GDM1 (cell line): ENCODE measurements at regions not wholly inside any gene's neighbourhood (a gene's known extent, or its start where the extent isn't known, plus 50 kb on each side); places are given as distances from the start of the nearest gene placed in this dataset.
A peak's percentile ranks its signal among the peaks of the same experiment; 100 is the strongest.
"Not testable (repeated sequence)": the region's sequence is repeated elsewhere in the genome, so short reads cannot be mapped to it uniquely, and the experiment has no call there.

ENCODE experiments used
- DNase-seq: peaks from one replicate; lab custom pipeline; 2025; lab: John Stamatoyannopoulos, UW

DNA sequence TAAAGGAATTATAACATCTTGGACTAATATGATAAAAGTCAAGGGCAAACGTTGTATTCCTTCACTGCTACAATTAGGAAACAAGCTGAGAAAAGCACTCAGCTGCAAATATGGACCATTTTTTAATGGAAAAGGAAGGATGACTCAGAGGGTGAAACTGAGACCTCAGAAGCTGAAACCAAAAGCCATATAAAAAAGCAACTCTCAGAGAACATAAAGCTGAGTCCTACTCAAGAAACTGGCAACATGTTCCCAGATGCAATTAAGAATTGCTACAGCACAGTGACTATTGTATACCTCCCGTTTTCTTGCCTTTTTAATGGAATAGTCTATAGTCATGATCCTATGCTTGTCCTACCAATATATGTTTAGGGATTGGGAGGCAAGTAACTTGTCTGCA lies 1106.4 kb upstream of the INTU start:
- no peak for DNase-seq

DNA sequence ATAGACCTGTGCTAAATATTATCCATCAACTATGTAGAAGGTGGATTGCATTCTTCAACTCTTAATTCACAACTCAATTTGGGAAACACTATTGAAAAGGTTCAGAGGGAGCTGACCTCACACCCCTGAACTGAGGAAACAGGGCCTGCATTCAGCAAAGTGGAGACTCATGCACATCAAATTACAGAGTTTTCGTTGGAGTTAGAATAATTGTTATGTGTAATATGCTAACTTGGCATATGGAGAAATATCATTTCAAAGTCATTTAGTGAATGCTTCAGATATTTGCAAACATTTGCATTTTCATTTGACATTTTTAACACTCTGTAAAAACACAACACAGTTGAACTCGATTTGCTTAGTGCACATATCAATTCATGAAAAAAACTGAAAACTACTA lies 1102.8 kb upstream of the INTU start:
- no peak for DNase-seq

DNA sequence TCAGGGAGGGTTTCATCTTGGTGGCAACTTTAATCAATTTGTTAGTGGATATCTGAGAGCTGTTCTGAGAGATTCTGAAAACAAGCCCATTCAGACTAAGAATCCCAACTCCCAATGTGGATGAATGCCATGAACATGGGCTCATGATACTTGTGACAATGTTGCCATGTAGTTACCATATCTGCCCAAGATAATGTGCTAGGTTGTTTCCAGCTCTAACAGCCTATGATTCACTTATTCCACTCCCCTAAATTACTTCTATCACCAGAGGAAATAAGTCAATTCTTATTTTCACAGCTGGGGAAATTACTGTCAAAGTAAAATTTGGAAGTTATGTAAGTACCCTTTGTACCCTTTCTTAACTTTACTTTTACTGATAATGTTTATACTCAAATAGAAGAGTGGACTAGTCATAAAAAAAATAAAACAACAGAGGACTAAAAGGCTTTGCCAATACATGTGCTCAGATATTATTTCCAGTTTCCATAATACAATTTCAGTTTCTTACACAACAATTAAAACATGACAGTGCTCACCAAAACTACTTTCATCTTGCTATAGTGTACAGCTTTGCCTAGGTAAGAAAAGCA lies 1101.7 kb upstream of the INTU start:
- DNase-seq, result no peak

DNA sequence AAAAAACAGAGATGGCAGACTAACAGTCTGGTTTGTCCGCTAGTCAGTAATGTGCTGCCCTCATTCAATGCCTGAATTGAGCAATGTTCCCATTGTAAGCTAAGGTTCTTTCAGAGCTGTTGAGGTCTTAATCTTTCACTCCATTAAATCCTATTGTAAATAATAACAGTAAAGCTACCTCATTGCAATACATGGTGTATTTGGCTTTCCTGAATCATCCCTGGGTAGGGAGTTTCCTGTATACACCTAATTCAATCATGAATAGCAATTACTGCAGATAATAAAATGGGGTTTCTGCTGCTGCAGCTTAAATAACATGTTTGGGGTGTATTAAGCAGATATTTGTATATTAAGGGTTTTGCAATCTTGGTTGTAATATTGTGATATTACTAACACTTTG lies 1100.2 kb upstream of the INTU start:
- no peak for DNase-seq

DNA sequence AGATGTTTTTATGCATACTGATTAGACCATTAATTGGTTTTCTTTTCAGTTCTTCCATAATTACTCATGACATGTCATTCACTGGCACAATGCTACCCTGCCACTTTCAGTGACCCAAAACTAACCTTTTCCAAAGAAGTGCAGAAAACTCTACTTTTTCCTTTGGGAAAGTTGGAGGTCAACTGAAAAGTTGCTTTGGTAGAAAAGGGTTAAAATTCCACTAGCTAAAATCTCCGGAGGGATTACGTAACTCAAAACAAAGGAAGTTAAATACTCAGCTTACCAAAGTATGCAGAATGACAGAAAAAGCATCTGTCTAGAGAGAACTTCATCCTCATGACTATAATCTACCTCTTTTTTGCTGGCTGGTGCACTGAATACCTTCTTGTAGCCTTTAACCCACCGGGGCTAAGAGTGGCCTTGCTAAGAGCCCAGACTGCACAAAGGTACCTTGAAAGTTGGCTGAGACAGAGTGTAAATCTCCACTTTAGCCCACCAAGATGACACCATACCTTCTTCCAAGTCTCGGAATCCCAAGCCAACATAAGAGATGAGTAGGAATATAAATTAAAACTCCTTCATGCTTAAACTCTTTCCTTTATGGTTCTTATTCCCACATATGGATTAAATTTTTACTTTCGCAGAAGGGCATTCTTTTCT lies 1099.5 kb upstream of the INTU start:
- no peak for DNase-seq

DNA sequence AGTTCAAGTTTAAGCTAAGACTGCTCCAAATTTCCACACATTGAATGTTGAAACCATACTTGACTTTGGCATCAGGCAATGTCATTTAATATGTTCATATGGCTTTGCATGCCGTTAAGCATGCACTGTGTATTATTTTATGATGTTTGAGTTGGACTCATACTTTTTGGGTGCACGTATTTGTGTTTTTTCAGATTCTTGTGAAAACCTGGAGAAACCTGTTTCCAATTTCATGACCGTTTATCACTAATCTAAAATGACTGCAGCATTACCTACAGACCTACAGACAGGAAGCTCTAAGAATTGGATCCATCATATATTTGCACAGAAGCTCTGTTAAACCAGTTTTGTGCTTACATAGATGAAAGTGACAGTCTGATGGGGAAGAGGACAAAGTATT lies 1093.0 kb upstream of the INTU start:
- no peak for DNase-seq

DNA sequence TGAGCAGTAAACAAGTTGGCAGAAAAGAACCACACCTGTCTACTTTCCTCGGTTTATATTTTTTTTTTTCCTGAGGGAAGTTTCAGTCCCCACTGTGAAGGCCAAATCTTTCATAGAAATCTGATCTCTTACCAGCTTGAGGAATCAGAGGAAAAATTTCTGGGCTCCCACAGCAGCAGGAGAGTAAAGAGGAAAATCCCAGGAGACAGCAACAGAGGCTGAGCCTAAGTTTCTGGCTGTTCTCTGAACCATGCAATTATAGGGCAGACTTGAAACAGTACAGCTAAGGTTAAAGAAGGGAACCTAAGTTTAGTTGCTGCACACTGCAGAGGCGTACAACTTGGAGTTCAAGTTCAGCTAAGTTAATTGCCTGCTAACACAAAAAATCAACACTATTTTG lies 1090.9 kb upstream of the INTU start:
- DNase-seq, result no peak

DNA sequence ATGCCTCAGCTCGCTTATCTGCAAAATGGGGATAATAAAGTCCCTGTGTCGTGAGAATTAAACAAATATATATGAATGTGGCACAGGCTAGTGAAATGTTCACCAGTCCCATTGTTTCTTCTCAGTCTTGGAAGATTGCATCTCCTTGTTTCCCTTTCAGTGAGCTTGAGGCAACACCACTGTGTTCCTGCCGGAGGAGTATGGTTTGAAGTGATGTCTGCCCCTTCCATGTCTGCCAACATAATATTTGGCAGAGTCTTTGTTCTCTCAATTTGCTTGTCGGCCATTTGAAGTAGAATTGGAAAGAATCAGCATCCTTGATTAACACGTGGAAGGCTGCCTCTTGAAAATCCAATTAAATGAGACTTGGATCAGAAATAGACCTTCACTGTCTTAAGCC lies 1088.5 kb upstream of the INTU start:
- DNase-seq, result no peak

DNA sequence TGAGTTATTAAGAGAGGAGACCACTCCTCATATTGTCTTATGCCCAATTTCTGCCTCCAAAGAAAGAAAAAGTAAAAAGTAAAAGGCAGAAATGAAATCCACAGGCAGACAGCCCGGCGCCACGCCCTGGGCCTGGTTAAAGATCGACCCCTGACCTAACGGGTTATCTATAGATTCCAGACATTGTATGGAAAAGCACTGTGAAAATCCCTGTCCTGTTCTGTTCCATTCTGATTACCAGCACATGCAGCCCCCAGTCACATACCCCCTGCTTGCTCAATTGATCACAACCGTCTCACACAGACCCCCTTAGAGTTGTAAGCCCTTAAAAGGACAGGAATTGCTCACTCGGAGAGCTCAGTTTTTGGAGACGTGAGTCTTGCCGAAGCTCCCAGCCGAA lies 1086.6 kb upstream of the INTU start:
- not testable (repeated sequence) for DNase-seq

DNA sequence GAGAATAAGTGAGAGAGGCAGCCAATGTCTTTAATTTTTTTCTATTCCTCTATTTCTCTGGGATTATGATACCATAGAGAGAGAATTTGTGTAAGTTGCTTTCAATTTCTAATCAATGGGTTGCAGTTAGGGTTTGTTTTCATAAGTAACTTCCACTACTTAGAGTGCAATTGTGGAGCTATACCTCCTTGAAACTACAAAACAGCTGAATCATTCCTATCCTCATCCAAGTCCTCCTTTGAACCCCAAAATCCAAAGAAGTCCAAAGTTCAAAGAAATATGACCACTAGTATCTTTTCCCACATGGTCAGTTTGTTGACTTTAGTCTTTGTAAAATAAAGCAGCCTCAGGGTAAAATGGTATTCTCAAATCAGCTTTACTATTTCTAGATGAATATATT lies 1085.4 kb upstream of the INTU start:
- no peak for DNase-seq

DNA sequence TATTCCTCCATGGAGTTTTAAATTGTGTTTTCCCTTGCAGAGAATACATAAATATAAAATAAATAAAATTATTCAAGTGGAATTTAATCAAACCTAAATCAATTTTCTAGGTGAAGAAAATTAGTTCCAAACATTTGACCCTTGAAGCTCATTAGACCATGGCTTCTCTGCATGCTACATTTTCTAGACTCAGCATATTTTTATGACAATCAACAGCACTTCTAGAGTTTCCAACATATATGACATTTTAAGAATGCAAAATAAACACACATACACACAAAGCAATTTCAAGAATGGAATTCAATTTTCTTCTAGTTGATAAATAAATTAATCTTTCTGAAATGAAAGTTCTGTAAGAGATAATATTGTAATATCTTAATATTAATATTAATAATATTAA lies 1083.9 kb upstream of the INTU start:
- DNase-seq, result no peak

DNA sequence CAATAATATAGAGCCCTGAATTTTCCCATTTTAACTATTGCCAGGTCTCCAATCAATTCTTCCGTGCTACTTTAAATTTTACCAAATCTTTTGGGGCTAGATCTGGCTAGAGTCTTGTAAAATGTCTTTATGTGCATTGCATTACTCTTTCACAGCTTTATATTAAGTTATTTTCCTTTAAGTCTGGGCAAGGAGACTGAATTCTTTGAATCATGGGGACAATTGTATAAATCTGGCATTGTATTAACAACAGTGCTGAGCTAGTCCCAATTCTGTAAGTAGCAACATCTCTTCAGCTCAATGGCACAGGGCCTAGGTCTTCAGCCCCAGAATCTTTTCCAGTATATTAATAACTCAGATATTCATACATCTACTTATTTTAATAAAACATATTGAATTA lies 1080.4 kb upstream of the INTU start:
- no peak for DNase-seq

DNA sequence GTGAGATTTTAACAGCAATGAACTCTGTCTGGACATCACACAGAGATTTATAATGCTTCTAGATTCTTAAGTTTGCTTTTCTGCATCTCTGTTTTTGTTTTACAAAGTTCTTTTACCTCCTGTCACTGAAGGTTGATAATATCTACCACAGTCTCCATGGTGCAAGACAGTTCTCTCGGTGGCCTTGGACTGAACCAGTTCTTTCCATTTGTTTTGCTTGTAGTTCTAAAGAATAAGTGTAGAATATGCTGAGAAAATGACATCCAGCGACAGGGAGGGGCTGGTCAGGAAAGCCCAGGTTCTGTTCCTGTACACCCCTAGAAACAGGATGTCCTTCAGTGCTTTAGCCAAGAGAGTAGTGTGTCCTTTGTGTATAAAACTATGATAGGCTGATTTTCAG lies 1079.5 kb upstream of the INTU start:
- no peak for DNase-seq

DNA sequence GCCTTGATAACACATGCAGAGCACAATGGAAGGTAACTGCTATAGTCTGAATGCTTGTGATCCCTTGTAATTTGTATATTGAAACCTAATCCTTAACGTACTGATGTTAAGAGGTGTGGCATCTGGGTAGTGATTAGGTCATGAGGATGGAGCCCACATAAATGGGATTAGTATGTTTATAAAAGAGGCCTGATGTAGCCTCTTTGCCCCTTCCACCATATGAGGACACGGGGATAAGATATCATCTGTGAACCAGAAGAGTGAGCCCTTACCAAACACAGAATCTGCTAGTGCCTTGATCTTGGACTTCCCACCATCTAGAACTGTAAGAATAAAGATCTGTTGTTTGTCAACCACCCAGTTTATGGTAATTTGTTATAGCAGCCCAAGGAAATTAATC lies 1074.2 kb upstream of the INTU start:
- no peak for DNase-seq

DNA sequence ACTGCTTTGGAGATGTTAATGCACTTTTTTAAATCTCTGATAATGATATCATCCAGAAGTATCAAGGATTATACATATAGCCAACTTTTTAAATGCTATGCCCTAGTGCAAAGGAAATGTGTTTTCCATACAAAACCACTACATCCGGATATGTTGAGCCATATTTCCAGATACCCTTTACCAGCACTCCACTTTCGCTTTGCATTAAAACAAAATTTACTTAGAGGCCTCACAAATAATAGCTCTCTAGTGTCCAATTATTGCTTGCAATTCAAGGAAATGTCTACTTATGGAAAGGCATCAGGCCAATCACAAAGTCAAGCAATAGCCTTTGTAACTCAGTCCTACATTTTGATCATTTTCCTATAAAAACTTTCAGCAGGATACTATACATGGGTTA lies 1072.8 kb upstream of the INTU start:
- DNase-seq, result no peak

DNA sequence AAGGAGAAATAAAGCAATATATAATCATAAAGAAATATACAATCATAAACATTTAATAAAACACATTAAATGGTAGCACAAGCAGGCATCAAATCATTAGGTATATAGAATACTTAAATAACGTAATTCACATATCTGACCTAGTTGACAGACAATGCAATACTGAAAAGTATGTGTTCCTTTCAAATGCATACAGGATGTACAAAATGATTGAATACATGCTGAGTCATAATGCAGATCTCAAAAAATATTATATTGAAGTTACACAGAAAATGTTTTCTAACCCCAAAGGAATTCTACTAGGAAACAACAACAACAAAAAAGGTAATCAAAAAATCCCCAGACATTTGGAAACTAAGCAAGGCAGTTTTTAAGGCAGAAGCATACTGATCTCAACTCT lies 1072.0 kb upstream of the INTU start:
- DNase-seq, result no peak

DNA sequence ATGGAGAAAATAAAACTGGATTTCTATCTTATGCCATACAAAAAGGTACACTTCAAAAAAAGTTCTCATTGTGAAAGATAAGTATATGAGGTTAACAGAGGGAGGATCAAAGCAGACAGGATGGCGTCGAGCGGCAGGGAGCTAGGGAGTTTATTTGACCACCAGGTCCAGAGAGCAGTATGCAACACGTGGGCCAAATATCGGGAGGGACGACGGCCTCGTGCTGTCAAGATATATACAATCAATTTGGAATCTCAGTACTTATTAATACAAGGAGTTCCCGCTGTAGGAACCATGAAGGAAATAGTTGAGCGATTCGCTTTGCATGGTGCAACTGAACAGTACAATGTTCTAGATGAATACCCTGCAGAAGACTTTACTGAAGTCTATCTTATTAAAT lies 1069.4 kb upstream of the INTU start:
- DNase-seq, result no peak

DNA sequence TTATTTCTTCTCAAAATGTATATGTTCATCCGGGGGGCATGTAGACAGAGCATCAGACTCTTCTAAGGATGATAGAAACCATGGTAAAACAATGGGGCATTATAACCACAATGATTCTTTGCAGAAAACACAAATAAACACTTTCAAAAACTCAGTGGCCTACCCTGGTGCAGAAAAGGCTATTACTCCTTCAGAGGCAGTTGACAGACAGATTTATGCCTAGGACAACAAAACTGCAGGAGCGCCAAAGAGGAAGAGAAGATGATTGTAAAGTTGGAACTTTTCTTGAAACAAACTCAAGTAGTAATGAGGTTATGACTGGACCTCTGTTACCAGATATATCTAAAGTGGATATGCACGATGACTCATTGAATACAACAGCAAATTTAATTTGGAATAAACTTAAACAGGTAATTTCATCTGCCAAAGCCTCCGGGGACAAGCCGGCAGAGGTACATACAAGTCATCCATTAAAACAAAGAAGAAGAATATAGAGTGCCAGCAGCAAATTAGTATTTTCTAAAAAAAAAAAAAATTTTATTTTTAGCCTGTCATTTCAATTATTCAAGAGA lies 1068.4 kb upstream of the INTU start:
- no peak for DNase-seq

DNA sequence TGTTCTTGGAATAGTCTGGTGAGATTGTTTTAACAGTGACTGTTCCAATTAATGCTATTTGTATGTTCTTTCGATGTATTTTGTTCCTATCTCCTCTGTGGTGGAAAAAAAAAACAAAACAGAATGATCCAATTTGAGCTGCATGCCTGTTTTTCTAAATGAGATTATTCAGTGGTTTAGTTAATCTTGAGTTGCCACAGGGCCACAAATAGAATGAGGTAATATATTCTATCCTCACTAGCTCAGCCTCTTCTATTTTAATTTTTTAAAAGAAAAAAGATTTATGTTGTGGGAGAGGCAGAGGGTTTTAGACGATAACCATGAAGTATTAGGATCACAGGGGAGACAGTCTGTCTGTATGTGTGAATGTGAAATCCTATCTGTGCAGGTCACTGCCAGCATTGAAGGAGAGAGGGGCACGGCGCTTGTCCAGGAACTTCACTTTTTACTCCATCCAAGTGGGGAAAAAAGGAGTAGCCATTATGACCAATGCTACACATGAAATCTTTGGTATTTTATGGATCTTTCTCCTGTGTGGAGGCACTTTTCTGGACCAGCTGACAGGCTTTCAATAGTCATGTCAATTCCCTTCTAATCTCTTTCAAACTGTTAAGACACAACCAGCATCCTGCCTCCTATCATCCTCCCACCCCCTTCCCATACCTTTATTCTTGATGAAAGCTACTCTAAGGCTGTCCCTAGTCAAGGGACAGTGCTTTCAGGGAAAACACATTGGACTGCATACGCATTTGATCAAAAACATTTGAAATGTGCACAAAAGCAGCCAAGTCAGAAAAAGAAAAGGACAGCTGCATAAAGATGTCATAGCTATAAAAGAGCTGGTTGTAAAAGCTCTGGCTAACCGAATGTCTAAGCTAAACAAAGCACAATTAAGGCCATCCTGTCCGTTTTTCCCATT lies 1063.8 kb upstream of the INTU start:
- no peak for DNase-seq

DNA sequence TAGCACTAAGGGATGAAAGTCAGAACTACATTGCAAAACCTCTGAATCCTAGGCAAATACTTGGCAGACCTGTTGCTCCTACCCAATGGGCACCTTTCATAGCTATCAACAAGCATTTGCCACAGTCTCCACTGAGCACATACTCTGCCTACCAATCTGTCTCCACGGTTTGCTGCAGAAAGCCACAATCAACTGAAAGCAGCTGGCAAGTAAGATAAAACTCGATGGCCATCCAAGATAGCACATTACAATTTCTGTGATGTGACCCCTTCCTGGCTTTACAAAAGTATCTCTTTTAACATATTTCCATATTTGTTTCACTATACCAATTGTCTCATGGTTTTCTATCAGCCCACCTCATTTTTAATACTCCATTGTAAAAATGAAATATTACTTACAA lies 1060.5 kb upstream of the INTU start:
- no peak for DNase-seq

DNA sequence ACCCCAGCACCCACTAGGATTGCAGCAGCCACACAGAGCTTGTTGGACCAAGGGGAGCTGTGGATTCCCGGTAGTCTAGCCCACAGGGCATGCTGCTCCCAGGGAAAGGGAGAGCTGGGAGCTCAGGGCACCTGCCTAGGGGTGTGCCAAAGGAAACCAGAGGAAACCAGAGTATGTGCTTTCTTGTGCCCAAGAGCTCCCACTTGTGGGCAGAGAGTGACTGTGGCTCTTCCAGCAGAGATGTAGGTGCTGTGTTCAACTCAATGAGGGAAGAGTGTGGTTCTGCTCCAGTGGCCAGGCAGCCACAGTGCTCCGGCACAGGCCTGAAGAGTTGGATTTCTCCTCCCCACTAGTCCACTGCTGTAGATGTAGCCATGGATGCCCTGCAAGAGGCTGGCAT lies 1050.0 kb upstream of the INTU start:
- DNase-seq, result no peak

DNA sequence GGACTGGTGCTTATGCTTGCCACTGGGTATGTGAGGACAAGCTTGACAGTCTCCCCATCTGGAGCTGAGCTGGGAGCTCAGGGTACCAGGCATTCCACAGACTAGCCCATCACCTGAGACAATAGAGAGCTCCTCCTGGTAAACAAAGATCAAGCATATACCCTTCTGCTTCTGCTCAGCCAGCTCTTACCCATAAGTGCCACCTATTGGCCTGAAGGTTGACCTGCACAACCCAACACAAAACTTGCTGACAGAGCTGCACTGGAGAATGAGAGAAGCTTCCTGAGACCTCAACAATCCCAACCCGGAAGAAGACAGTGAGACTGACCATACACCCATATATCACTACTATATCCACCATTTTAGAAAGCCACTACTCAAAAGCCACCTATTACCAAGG lies 1049.2 kb upstream of the INTU start:
- DNase-seq, result peak; percentile 12

DNA sequence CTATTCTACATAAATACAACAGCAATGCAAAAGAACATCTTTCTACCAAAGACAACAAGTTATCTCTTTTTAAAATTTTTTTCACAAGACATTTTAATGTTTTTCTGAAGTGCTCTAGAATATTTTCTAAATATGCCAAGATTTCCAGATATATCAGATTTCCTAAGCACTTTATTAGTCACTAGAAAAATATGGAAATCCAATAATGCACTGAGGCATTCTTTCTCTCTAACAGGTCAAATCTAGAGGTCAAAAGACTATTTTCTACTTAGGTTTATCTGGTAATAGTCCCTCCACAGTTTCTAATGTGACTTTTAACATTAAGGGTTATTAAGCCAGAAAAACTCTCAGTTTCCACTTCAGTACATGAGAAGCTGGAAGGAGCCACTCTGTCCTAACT lies 1041.2 kb upstream of the INTU start:
- DNase-seq, result no peak
